Lower lobe of right lung (tissue), 2 donors: ENCODE measurements at regions not wholly inside any gene's neighbourhood (a gene's known extent, or its start where the extent isn't known, plus 50 kb on each side); places are given as distances from the start of the nearest gene placed in this dataset.

ENCODE experiments used
- ATAC-seq, 2 donors: fragments of 200-7000 bp; cut with Tn5 transposase; one replicate each; pipeline ENCODE4 v1.9.1; 2020 to 2022; ENCODE audit warnings: mild to moderate bottlenecking in 2 of 2, moderate library complexity in 2 of 2
- DNase-seq: peaks from one replicate; pipeline ENCODE4 v3.0.0-alpha.2; 2020
- H3K27ac ChIP-seq: fragments of 200-600 bp; one replicate; pipeline ENCODE4 v1.8.0; 2022
- H3K27me3 ChIP-seq: fragments of 200-600 bp; one replicate; pipeline ENCODE4 v1.8.0; 2022; ENCODE audit warnings: low read depth
- H3K36me3 ChIP-seq: fragments of 200-600 bp; one replicate; pipeline ENCODE4 v1.8.0; 2022; ENCODE audit warnings: mild to moderate bottlenecking
- H3K4me1 ChIP-seq: fragments of 200-600 bp; one replicate; pipeline ENCODE4 v1.8.0; 2022
- H3K4me3 ChIP-seq: fragments of 200-600 bp; one replicate; pipeline ENCODE4 v1.8.0; 2022; ENCODE audit warnings: mild to moderate bottlenecking
- H3K9me3 ChIP-seq: fragments of 200-600 bp; one replicate; pipeline ENCODE4 v1.8.0; 2022
- intact Hi-C: fragments of 100-400 bp; cut with DNase I; formaldehyde crosslinking; loops from one replicate; pipeline ENCODE4 v1.11.0; 2022
- TF ChIP-seq, protein P1 (sequence below): fragments of 200-600 bp; IDR thresholded peaks from one replicate; pipeline ENCODE4 v1.8.0; 2022; ENCODE audit warnings: antibody characterized with exemption, mild to moderate bottlenecking
- donor health status: DM: no; HTN: yes; CAD: no; lungs with severe emphysema.

DNA sequence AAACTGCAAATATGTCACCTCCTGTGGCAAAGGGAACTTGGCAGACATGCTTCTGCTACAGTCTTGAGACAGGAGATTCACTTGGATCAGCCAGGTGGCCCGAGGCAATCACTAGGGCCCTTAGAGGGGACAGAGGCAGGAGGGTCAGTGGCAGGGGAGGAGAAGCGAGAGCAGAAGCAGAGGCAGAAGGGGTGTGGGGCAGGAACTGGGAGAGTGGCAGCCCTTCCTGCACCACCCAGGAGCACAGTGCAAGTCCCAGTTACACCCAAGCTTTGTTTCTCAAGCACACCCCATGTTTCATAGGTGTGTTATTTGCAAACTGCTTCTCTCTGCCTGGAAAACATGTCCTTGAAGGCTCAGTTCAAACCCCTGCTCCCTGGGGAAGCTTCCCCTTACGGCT, 309.7 kb upstream of the MYT1L start:
- TF ChIP-seq, protein P1, sequence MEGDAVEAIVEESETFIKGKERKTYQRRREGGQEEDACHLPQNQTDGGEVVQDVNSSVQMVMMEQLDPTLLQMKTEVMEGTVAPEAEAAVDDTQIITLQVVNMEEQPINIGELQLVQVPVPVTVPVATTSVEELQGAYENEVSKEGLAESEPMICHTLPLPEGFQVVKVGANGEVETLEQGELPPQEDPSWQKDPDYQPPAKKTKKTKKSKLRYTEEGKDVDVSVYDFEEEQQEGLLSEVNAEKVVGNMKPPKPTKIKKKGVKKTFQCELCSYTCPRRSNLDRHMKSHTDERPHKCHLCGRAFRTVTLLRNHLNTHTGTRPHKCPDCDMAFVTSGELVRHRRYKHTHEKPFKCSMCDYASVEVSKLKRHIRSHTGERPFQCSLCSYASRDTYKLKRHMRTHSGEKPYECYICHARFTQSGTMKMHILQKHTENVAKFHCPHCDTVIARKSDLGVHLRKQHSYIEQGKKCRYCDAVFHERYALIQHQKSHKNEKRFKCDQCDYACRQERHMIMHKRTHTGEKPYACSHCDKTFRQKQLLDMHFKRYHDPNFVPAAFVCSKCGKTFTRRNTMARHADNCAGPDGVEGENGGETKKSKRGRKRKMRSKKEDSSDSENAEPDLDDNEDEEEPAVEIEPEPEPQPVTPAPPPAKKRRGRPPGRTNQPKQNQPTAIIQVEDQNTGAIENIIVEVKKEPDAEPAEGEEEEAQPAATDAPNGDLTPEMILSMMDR: no peak
- H3K4me3 ChIP-seq: no peak overlapping the region
- no peaks in the 10 kb centered on the region for H3K4me1 ChIP-seq
- no peak for ATAC-seq
- no peak overlapping the region for H3K27ac ChIP-seq
- H3K9me3 ChIP-seq: no peaks in the 10 kb centered on the region
- peaks cover 1% of the 10 kb centered on the region for H3K27me3 ChIP-seq
- no peaks in the 10 kb centered on the region for H3K36me3 ChIP-seq
- intact Hi-C loops: no loop called here
- no peak for DNase-seq

DNA sequence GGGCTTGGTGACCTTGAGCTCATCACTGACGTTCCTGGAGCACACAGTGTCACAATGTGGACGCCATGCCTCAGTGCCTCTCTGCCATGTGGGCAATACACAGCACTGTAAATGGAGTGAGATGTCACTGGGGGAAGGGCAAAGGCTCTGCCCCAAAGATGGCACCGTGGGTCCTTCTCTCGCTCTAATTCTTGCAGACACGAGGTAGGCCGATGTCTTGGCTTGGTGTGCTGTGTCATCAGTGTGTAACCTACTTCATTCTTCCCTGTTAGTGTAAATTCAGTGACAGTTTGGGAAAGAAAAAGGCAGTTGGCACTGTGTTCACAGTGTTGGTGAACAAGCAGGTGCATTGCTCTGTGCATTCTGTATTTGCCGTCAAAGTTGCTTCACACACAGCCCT, 309.3 kb upstream of the MYT1L start:
- ATAC-seq (no peak), DNase-seq (no peak)
- no peak overlapping the region for H3K4me3 ChIP-seq
- no peaks in the 10 kb centered on the region for H3K4me1 ChIP-seq
- no peak overlapping the region for H3K27ac ChIP-seq
- TF ChIP-seq, protein P1: no peak
- intact Hi-C loops: no loop called here
- H3K27me3 ChIP-seq: no peaks in the 10 kb centered on the region
- no peaks in the 10 kb centered on the region for H3K36me3 ChIP-seq
- no peaks in the 10 kb centered on the region for H3K9me3 ChIP-seq

DNA sequence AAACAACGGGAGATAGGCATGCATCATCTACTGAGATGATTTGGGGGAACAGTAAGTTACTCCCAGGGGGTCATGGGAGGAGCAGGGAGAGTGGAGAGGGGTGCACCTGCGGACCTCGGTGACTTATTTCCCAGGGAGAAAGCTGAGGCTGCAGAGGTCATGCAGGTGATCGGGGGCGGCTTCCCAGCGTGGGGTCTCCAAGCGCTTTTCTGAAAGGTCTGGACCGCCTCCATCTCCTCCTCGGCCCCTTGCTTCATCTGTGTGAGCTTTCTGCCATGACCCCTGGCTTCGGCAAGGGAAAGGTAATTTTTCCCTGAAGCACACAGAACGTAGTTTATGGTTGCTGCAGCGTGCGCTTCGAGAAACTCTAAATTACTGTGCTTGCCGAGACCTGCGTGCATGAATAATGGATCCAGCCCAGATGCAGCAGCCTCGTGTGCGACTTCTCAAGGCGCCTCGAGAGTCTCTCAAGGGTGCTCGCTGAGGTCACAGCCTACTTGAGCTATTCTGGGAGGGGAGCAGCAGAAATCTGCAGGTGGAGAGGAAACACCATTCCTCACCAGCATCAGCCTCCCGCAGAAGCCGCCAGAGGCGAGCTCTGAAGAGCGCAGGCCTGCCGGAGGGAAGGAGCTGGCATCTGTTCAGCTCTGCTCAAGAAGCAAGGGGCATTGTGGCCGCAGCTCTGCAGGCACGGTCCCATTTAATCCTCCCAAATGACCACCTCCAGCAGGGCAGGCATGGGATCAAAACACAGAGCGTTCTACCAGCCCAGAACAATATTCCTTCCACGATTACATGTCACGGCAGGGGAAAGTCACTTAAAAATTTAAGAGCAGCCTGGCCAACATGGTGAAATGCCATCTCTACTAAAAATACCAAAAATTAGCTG, 308.4 kb upstream of the MYT1L start:
- intact Hi-C loops: no loop called here
- DNase-seq (peak; percentile 80), ATAC-seq (peak; percentile 82 to 86)
- TF ChIP-seq, protein P1: no peak
- H3K27ac ChIP-seq: no peak overlapping the region
- no peaks in the 10 kb centered on the region for H3K36me3 ChIP-seq
- H3K27me3 ChIP-seq: no peaks in the 10 kb centered on the region
- no peaks in the 10 kb centered on the region for H3K4me1 ChIP-seq
- no peaks in the 10 kb centered on the region for H3K9me3 ChIP-seq
- H3K4me3 ChIP-seq: no peak overlapping the region

DNA sequence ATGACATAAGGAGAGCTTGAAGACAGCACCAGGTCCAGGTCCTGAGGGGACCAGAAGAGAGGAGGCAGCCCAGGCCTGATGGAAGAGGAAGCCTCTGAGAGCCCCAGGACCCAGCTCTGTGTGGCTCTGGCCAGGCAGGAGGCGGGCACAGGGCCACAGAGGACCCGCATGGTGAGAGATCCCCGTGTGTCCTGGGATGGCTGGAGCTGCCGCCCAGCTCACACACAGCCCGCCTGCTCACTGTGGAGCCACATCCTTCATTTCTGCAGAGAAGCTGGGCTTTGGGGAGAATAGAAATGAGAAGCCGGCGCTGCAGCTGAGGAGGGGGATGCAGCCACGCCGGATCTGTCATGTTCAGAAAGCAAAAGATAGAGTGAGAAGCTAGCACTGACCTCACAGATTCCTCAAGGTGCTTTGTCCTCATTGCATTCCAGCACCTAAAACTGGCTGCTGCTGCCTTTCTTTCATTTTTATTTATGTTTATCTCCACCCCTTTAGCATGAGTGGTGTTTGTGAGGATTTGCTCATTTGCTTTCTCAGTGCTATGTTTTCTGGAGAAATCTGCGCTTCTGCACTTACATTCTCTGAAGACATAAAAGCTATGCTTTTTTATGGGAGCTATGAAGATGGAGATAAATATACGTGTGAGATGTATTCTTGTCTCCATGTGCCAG, 307.6 kb upstream of the MYT1L start:
- H3K27ac ChIP-seq: no peak overlapping the region
- no peaks in the 10 kb centered on the region for H3K9me3 ChIP-seq
- H3K4me1 ChIP-seq: no peaks in the 10 kb centered on the region
- intact Hi-C loops: no loop called here
- H3K4me3 ChIP-seq: no peak overlapping the region
- ATAC-seq (no peak), DNase-seq (no peak)
- TF ChIP-seq, protein P1: no peak
- H3K36me3 ChIP-seq: no peaks in the 10 kb centered on the region
- H3K27me3 ChIP-seq: no peaks in the 10 kb centered on the region

DNA sequence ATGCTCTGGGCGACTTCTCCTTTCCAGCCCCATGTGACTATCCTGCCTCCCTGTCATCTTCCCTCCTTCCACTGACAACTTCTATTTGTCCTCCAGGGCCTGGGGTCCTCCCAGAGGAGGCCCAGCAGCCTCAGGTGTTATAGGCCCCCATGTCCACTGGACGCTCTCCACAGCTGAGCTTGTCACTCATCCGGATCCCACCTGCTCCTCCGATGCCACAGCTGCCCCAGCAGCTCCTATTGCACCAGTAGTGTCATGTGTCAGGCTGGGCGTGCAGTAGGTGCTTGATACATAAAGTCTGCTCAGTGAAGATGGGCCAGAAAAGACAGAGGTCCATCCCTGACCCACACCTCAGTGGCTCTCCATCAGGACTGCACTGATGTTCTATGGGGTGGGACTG, 305.7 kb upstream of the MYT1L start:
- TF ChIP-seq, protein P1: no peak
- H3K4me3 ChIP-seq: no peak overlapping the region
- no peak for ATAC-seq
- DNase-seq: no peak
- no peaks in the 10 kb centered on the region for H3K9me3 ChIP-seq
- H3K4me1 ChIP-seq: no peaks in the 10 kb centered on the region
- H3K27ac ChIP-seq: no peak overlapping the region
- no peaks in the 10 kb centered on the region for H3K36me3 ChIP-seq
- intact Hi-C loops: no loop called here
- H3K27me3 ChIP-seq: no peaks in the 10 kb centered on the region
